Neural crest cell (in vitro differentiated cells): ENCODE measurements at regions not wholly inside any gene's neighbourhood (a gene's known extent, or its start where the extent isn't known, plus 50 kb on each side); places are given as distances from the start of the nearest gene placed in this dataset.

Experiments
- DNase-seq: peaks from one replicate; pipeline ENCODE4 v3.0.0; 2021; ENCODE audit warnings: low read depth, mixed read lengths, low spot score
- H3K27ac Mint-ChIP-seq: one replicate; pipeline ENCODE4 v1.8.0; 2021; ENCODE audit warnings: mild to moderate bottlenecking, mixed read lengths; ENCODE audit not compliant: unreplicated experiment
- H3K27me3 Mint-ChIP-seq: 2 replicates; pipeline ENCODE4 v1.8.0; 2021; ENCODE audit warnings: low read depth, mild to moderate bottlenecking, mixed read lengths
- H3K36me3 Mint-ChIP-seq: 2 replicates; pipeline ENCODE4 v1.8.0; 2021; ENCODE audit warnings: low read depth, mild to moderate bottlenecking, mixed read lengths
- H3K4me1 Mint-ChIP-seq: 2 replicates; pipeline ENCODE4 v1.8.0; 2021; ENCODE audit warnings: mixed read lengths
- H3K4me3 Mint-ChIP-seq: one replicate; pipeline ENCODE4 v1.8.0; 2021; ENCODE audit warnings: mild to moderate bottlenecking, mixed read lengths
- H3K9me3 Mint-ChIP-seq: 2 replicates; pipeline ENCODE4 v1.8.0; 2021; ENCODE audit warnings: mixed read lengths
- CTCF ChIP-seq: fragments of 200-600 bp; sonication (generic); conservative IDR thresholded peaks from 2 replicates; pipeline ENCODE4 v1.5.0; 2021; ENCODE audit warnings: antibody characterized with exemption, mild to moderate bottlenecking

- H3K9me3 Mint-ChIP-seq = peaks cover 3% of the 10 kb centered on the region
Measured at GRCh38 chr3:82240322-82240721, 478.9 kb upstream of the GBE1 start.

GRCh38 chr3:82236257-82236656, 474.8 kb upstream of the GBE1 start:
- H3K4me1 Mint-ChIP-seq = no peaks in the 10 kb centered on the region
- H3K27ac Mint-ChIP-seq = no peak overlapping the region
- H3K9me3 Mint-ChIP-seq = no peaks in the 10 kb centered on the region
- H3K27me3 Mint-ChIP-seq = no peaks in the 10 kb centered on the region
- H3K4me3 Mint-ChIP-seq = no peak overlapping the region
- no peak for DNase-seq
- no peaks in the 10 kb centered on the region for H3K36me3 Mint-ChIP-seq
- TF ChIP-seq CTCF = no peak

More at GRCh38 chr3:82240322-82240721, 478.9 kb upstream of the GBE1 start:
- H3K4me1 Mint-ChIP-seq = no peaks in the 10 kb centered on the region
- H3K27ac Mint-ChIP-seq = no peak overlapping the region
- no peak overlapping the region for H3K4me3 Mint-ChIP-seq
- DNase-seq = no peak
- no peaks in the 10 kb centered on the region for H3K36me3 Mint-ChIP-seq
- no peaks in the 10 kb centered on the region for H3K27me3 Mint-ChIP-seq
- TF ChIP-seq CTCF = no peak

- no peaks in the 10 kb centered on the region for H3K27me3 Mint-ChIP-seq
- H3K4me1 Mint-ChIP-seq = no peaks in the 10 kb centered on the region
- no peaks in the 10 kb centered on the region for H3K36me3 Mint-ChIP-seq
- no peaks in the 10 kb centered on the region for H3K9me3 Mint-ChIP-seq
- H3K27ac Mint-ChIP-seq = no peak overlapping the region
- DNase-seq = no peak
- no peak overlapping the region for H3K4me3 Mint-ChIP-seq
- no peak for TF ChIP-seq CTCF
Measured at GRCh38 chr3:82229397-82229796, 468.0 kb upstream of the GBE1 start.

- H3K9me3 Mint-ChIP-seq = peaks cover 6% of the 10 kb centered on the region
- no peaks in the 10 kb centered on the region for H3K4me1 Mint-ChIP-seq
- DNase-seq = no peak
- no peaks in the 10 kb centered on the region for H3K36me3 Mint-ChIP-seq
- no peaks in the 10 kb centered on the region for H3K27me3 Mint-ChIP-seq
- H3K4me3 Mint-ChIP-seq = no peak overlapping the region
- H3K27ac Mint-ChIP-seq = no peak overlapping the region
- no peak for TF ChIP-seq CTCF
Measured at GRCh38 chr3:82224661-82225060, 463.2 kb upstream of the GBE1 start.

- DNase-seq = no peak
- H3K4me3 Mint-ChIP-seq = no peak overlapping the region
- H3K4me1 Mint-ChIP-seq = no peaks in the 10 kb centered on the region
- H3K27ac Mint-ChIP-seq = no peak overlapping the region
- no peaks in the 10 kb centered on the region for H3K36me3 Mint-ChIP-seq
- TF ChIP-seq CTCF = no peak
- H3K9me3 Mint-ChIP-seq = peaks cover 6% of the 10 kb centered on the region
- no peaks in the 10 kb centered on the region for H3K27me3 Mint-ChIP-seq
Measured at GRCh38 chr3:82222401-82222800, 461.0 kb upstream of the GBE1 start.

GRCh38 chr3:82217571-82217970, 456.1 kb upstream of the GBE1 start:
- no peaks in the 10 kb centered on the region for H3K27me3 Mint-ChIP-seq
- no peak for TF ChIP-seq CTCF
- H3K4me3 Mint-ChIP-seq = no peak overlapping the region
- no peaks in the 10 kb centered on the region for H3K36me3 Mint-ChIP-seq
- H3K4me1 Mint-ChIP-seq = no peaks in the 10 kb centered on the region
- no peaks in the 10 kb centered on the region for H3K9me3 Mint-ChIP-seq
- H3K27ac Mint-ChIP-seq = no peak overlapping the region
- no peak for DNase-seq
